Liver (tissue), 3 donors: ENCODE measurements at regions not wholly inside any gene's neighbourhood (a gene's known extent, or its start where the extent isn't known, plus 50 kb on each side); places are given as distances from the start of the nearest gene placed in this dataset.

ENCODE experiments used
- EGR1 ChIP-seq, 2 donors: IDR thresholded peaks; 2 replicates each; pipeline ENCODE4 v1.6.1; 2016 to 2018; ENCODE audit warnings: antibody characterized with exemption in 2 of 2, low read depth in 2 of 2
- FOXA1 ChIP-seq: IDR thresholded peaks from 2 replicates; pipeline ENCODE4 v1.6.1; 2016; ENCODE audit warnings: antibody characterized with exemption
- JUND ChIP-seq, 2 donors: IDR thresholded peaks; 2 replicates each; pipeline ENCODE4 v1.6.1; 2016; ENCODE audit warnings: antibody characterized with exemption in 2 of 2
- NR2F2 ChIP-seq: IDR thresholded peaks from 2 replicates; pipeline ENCODE4 v1.6.1; 2016; ENCODE audit warnings: antibody characterized with exemption
- RAD21 ChIP-seq, 2 donors: IDR thresholded peaks; 2 replicates each; pipeline ENCODE4 v1.6.1; 2016; ENCODE audit warnings: antibody characterized with exemption in 2 of 2, mild to moderate bottlenecking in 2 of 2
- RXRA ChIP-seq, 2 donors: IDR thresholded peaks; 2 replicates each; pipeline ENCODE4 v1.6.1; 2017 to 2018; ENCODE audit warnings: antibody characterized with exemption in 2 of 2, mild to moderate bottlenecking in 1 of 2
- TAF1 ChIP-seq: conservative IDR thresholded peaks from 2 replicates; pipeline ENCODE4 v1.6.1; 2016; ENCODE audit warnings: antibody characterized with exemption, mild to moderate bottlenecking
- TF ChIP-seq, protein P1 (sequence below): fragments of 150-350 bp; IDR thresholded peaks from 2 replicates; pipeline ENCODE4 v1.5.1; 2017; ENCODE audit warnings: improper control_type of control experiment, low read depth, low read length; ENCODE audit not compliant: missing input control
- TF ChIP-seq, protein P2 (sequence below): IDR thresholded peaks from 2 replicates; pipeline ENCODE4 v1.6.1; 2016; ENCODE audit warnings: antibody characterized with exemption
- TF ChIP-seq, protein P3 (sequence below): IDR thresholded peaks from 2 replicates; pipeline ENCODE4 v1.6.1; 2016; ENCODE audit warnings: antibody characterized with exemption
- donor health status: healthy.
- donor health status: healthy.

- TF ChIP-seq, protein P1, sequence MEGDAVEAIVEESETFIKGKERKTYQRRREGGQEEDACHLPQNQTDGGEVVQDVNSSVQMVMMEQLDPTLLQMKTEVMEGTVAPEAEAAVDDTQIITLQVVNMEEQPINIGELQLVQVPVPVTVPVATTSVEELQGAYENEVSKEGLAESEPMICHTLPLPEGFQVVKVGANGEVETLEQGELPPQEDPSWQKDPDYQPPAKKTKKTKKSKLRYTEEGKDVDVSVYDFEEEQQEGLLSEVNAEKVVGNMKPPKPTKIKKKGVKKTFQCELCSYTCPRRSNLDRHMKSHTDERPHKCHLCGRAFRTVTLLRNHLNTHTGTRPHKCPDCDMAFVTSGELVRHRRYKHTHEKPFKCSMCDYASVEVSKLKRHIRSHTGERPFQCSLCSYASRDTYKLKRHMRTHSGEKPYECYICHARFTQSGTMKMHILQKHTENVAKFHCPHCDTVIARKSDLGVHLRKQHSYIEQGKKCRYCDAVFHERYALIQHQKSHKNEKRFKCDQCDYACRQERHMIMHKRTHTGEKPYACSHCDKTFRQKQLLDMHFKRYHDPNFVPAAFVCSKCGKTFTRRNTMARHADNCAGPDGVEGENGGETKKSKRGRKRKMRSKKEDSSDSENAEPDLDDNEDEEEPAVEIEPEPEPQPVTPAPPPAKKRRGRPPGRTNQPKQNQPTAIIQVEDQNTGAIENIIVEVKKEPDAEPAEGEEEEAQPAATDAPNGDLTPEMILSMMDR = no peak
- TF ChIP-seq JUND (IDR thresholded peaks at IDR 0.05) = no peak
- no peak for TF ChIP-seq FOXA1
- no peak for TF ChIP-seq TAF1
- TF ChIP-seq RAD21 (IDR thresholded peaks at IDR 0.05) = no peak
- no peak for TF ChIP-seq NR2F2
- TF ChIP-seq, protein P2, sequence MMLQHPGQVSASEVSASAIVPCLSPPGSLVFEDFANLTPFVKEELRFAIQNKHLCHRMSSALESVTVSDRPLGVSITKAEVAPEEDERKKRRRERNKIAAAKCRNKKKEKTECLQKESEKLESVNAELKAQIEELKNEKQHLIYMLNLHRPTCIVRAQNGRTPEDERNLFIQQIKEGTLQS = no peak
- TF ChIP-seq EGR1 (IDR thresholded peaks at IDR 0.05; ENCODE audit: low read depth in 2 of 2) = no peak
- TF ChIP-seq, protein P3, sequence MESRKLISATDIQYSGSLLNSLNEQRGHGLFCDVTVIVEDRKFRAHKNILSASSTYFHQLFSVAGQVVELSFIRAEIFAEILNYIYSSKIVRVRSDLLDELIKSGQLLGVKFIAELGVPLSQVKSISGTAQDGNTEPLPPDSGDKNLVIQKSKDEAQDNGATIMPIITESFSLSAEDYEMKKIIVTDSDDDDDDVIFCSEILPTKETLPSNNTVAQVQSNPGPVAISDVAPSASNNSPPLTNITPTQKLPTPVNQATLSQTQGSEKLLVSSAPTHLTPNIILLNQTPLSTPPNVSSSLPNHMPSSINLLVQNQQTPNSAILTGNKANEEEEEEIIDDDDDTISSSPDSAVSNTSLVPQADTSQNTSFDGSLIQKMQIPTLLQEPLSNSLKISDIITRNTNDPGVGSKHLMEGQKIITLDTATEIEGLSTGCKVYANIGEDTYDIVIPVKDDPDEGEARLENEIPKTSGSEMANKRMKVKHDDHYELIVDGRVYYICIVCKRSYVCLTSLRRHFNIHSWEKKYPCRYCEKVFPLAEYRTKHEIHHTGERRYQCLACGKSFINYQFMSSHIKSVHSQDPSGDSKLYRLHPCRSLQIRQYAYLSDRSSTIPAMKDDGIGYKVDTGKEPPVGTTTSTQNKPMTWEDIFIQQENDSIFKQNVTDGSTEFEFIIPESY = no peak
- TF ChIP-seq RXRA (IDR thresholded peaks at IDR 0.05) = no peak
Observed at GRCh38 chr2:136399667-136400289, 281.8 kb upstream of the CXCR4 start.
